ENCODE measurements at regions not wholly inside any gene's neighbourhood (a gene's known extent, or its start where the extent isn't known, plus 50 kb on each side); places are given as distances from the start of the nearest gene placed in this dataset.

- Mint-ChIP-seq H3K9me3 (no peaks in the 10 kb centered on the region), H3K27me3 (ENCODE audit: insufficient read depth, low read depth) (no peaks in the 10 kb centered on the region), H3K27ac (no peak overlapping the region), H3K4me3 (no peak overlapping the region), H3K36me3 (no peaks in the 10 kb centered on the region), H3K4me1 (peaks cover 3% of the 10 kb centered on the region)
- no peaks in the 10 kb centered on the region for H3F3A ChIP-seq (ENCODE audit: low read depth)
- no peak overlapping the region for H3K9ac ChIP-seq
- TF ChIP-seq CTCF (IDR thresholded peaks at IDR 0.05) = no peak
- TF ChIP-seq EZH2 (IDR thresholded peaks at IDR 0.05) = no peak
- TF ChIP-seq EZH2phosphoT487 (IDR thresholded peaks at IDR 0.05) = no peak
- no peak for DNase-seq (ENCODE audit: low spot score)
- no peaks in the 10 kb centered on the region for H3K27me3 ChIP-seq
- no peak overlapping the region for H3K27ac ChIP-seq
- no peak overlapping the region for H3K4me3 ChIP-seq
- H4K20me1 ChIP-seq (ENCODE audit: low read depth) = no peaks in the 10 kb centered on the region
- H3K9me3 ChIP-seq (ENCODE audit: low read depth) = no peaks in the 10 kb centered on the region
- H3K4me1 ChIP-seq = no peaks in the 10 kb centered on the region
- no peak overlapping the region for H3K4me2 ChIP-seq
- no peak overlapping the region for H2AFZ ChIP-seq (replicated peaks)
- H3K36me3 ChIP-seq = no peaks in the 10 kb centered on the region
- H3K79me2 ChIP-seq (ENCODE audit: low read depth) = no peaks in the 10 kb centered on the region
Observed at GRCh38 chr7:81887098-81888090, 117.5 kb upstream of the HGF start.

GRCh38 chr7:81886211-81886764 is 116.4 kb upstream of the HGF start:
- Histone ChIP-seq H4K20me1 (ENCODE audit: low read depth) (no peaks in the 10 kb centered on the region), H3K9ac (no peak overlapping the region), H3K79me2 (ENCODE audit: low read depth) (no peaks in the 10 kb centered on the region), H3K4me3 (no peak overlapping the region), H3K36me3 (no peaks in the 10 kb centered on the region), H3K4me1 (no peaks in the 10 kb centered on the region), H3F3A (ENCODE audit: low read depth) (no peaks in the 10 kb centered on the region), H2AFZ (replicated peaks) (no peak overlapping the region), H3K9me3 (ENCODE audit: low read depth) (no peaks in the 10 kb centered on the region), H3K4me2 (no peak overlapping the region), H3K27me3 (no peaks in the 10 kb centered on the region), H3K27ac (no peak overlapping the region)
- TF ChIP-seq CTCF (IDR thresholded peaks at IDR 0.05) (no peak), EZH2 (IDR thresholded peaks at IDR 0.05) (no peak), EZH2phosphoT487 (IDR thresholded peaks at IDR 0.05) (no peak)
- DNase-seq (ENCODE audit: low spot score) = no peak
- Mint-ChIP-seq H3K36me3 (no peaks in the 10 kb centered on the region), H3K27me3 (ENCODE audit: insufficient read depth, low read depth) (no peaks in the 10 kb centered on the region), H3K9me3 (no peaks in the 10 kb centered on the region), H3K27ac (peak overlapping the region; percentile 32), H3K4me1 (peaks cover 3% of the 10 kb centered on the region), H3K4me3 (no peak overlapping the region)

- Mint-ChIP-seq H3K27ac (no peak overlapping the region), H3K36me3 (no peaks in the 10 kb centered on the region), H3K4me1 (peaks cover 3% of the 10 kb centered on the region), H3K27me3 (ENCODE audit: insufficient read depth, low read depth) (no peaks in the 10 kb centered on the region), H3K4me3 (no peak overlapping the region), H3K9me3 (no peaks in the 10 kb centered on the region)
- no peak overlapping the region for H2AFZ ChIP-seq (replicated peaks)
- H3K36me3 ChIP-seq = no peaks in the 10 kb centered on the region
- no peak overlapping the region for H3K27ac ChIP-seq
- H3K4me3 ChIP-seq = no peak overlapping the region
- H4K20me1 ChIP-seq (ENCODE audit: low read depth) = no peaks in the 10 kb centered on the region
- no peaks in the 10 kb centered on the region for H3K9me3 ChIP-seq (ENCODE audit: low read depth)
- no peak overlapping the region for H3K9ac ChIP-seq
- TF ChIP-seq CTCF (IDR thresholded peaks at IDR 0.05) (no peak), EZH2 (IDR thresholded peaks at IDR 0.05) (no peak), EZH2phosphoT487 (IDR thresholded peaks at IDR 0.05) (no peak)
- no peaks in the 10 kb centered on the region for H3K79me2 ChIP-seq (ENCODE audit: low read depth)
- no peaks in the 10 kb centered on the region for H3K4me1 ChIP-seq
- no peak for DNase-seq (ENCODE audit: low spot score)
- no peaks in the 10 kb centered on the region for H3F3A ChIP-seq (ENCODE audit: low read depth)
- no peak overlapping the region for H3K4me2 ChIP-seq
- no peaks in the 10 kb centered on the region for H3K27me3 ChIP-seq
Observed at GRCh38 chr7:81884817-81885216, 115.0 kb upstream of the HGF start.

Measured in neural progenitor cell (in vitro differentiated cells).